ENCODE measurements at regions not wholly inside any gene's neighbourhood (a gene's known extent, or its start where the extent isn't known, plus 50 kb on each side); places are given as distances from the start of the nearest gene placed in this dataset.

DNA sequence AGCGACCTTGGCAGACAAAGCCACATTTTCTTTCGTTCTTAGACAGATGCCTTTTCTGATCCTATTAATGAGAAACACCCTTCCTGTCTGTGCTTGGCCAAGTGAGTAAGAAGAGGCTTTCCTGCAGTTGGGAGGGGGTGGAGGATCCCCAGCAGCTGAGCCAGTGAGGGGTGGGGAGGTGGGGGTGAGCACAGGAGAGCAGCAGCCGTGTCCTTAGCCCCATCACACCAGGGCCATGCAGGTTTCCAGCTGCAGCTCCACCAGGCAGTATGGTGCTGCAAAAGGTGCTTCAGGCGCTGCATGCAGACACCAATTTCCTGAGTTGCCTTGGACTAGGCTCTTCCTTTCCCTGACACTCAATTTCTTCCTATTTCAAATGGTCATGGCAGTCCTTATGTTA, 123.3 kb upstream of the SIX2 start:
- TF ChIP-seq POLR2AphosphoS5 (IDR thresholded peaks at IDR 0.05; ENCODE audit: borderline replicate concordance, low read depth, low read length) (no peak), EZH2 (IDR thresholded peaks at IDR 0.05) (no peak), FOXP2 (optimal IDR thresholded peaks at IDR 0.05; ENCODE audit: control extremely low read depth, extremely low read length, insufficient read depth) (no peak)
